Gastroesophageal sphincter (tissue), 3 donors: ENCODE measurements at regions not wholly inside any gene's neighbourhood (a gene's known extent, or its start where the extent isn't known, plus 50 kb on each side); places are given as distances from the start of the nearest gene placed in this dataset.

Source experiments
- CTCF ChIP-seq, 4 experiments: fragments of 200-600 bp in 2 of 4; fragments of 450-650 bp in 2 of 4; sonication (generic) in 1 of 4; IDR thresholded peaks; one replicate each; pipeline ENCODE4 v1.5.1; 2017 to 2019; ENCODE audit warnings: antibody characterized with exemption in 4 of 4, mild to moderate bottlenecking in 2 of 4, moderate library complexity in 2 of 4
- POLR2A ChIP-seq, 2 donors: fragments of 450-650 bp; IDR thresholded peaks; one replicate each; pipeline ENCODE4 v1.6.1; 2017; ENCODE audit warnings: antibody characterized with exemption in 2 of 2, mild to moderate bottlenecking in 2 of 2, moderate library complexity in 1 of 2

- TF ChIP-seq CTCF (IDR thresholded peaks at IDR 0.05) (no peak), POLR2A (IDR thresholded peaks at IDR 0.05) (no peak)
Measured at GRCh38 chr2:104745846-104746245, 108.1 kb upstream of the POU3F3 start.
